Stimulated activated CD8-positive, alpha-beta memory T cell treated with anti-CD3 and anti-CD28 coated beads, Interleukin-15, amount 100 ng/mL, for 4 hours (primary cell): ENCODE measurements at regions not wholly inside any gene's neighbourhood (a gene's known extent, or its start where the extent isn't known, plus 50 kb on each side); places are given as distances from the start of the nearest gene placed in this dataset.
"Not testable (repeated sequence)": the region's sequence is repeated elsewhere in the genome, so short reads cannot be mapped to it uniquely, and the experiment has no call there.

ENCODE experiments used
- DNase-seq, 2 donors: peaks; one replicate each; pipeline ENCODE4 v3.0.0-alpha.2; 2020; ENCODE audit warnings: low read depth in 2 of 2

DNA sequence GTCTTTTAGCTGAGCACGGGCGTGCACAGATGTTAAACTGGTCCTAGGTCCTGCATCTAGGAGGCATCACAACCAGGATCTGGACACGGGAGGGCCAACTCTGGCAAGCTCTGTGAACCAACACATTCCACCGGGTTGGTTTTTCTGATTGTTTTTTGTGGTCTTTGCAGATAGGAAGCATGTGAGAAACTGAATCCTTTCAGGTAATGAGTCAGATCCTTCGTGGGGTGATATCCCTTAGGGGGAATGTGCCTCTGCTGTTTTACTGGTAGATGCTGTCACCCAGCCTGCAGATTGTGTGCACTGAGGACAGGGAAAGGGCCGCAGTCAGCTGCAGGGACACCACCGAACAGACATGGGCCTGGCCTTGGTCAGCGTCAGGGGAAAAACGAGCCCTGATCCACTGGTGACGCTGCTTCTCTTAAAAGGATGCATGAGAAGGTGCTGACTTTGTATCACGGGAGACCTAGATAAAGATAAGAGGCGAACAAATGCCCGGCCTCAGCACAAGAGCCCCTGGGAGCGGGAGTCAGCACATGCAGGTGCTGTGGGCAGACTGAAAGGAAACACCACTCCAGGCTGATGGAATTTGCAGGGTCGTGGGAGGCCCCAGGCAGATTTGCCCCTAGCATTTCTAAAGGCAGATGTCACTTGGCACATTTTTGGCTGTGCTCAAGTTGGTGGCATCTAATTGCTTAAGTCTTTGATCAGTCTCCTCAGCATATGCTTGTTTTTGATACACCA is 51.1 kb downstream of the DOP1B start:
- DNase-seq = no peak

GRCh38 chr21:36208326-36209013 is 51.8 kb downstream of the DOP1B start:
- DNase-seq = no peak

DNA sequence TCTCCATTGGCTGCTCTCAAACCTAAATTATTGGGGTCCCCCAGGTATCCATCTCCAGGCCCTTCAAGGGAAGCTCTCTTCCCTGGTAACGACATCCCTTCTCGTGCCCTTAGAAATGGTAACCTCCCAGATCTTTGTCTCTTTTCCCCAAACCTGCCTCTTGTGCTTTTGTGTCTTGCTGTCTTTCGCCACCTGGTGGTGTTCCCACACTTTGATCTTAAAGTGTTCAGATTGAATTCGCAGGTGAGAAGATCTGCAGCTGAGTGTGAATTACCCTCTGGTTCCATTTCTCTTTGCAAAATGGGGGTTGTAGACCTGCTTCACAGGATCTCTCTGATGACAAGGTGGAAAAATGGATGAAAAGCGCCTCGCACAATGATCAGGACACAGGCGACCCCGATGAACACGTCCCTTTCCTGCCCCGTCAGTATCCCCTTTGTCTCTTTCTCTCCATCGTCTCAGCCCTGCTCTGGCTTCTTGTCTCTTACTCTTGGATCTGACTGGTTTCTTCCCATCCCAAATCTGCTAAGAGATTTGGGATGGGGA is 53.1 kb downstream of the DOP1B start:
- DNase-seq = no peak

GRCh38 chr21:36210779-36211659 is 54.4 kb downstream of the DOP1B start:
- DNase-seq = no peak

GRCh38 chr21:36211660-36212512 is 55.3 kb downstream of the DOP1B start:
- DNase-seq = no peak

DNA sequence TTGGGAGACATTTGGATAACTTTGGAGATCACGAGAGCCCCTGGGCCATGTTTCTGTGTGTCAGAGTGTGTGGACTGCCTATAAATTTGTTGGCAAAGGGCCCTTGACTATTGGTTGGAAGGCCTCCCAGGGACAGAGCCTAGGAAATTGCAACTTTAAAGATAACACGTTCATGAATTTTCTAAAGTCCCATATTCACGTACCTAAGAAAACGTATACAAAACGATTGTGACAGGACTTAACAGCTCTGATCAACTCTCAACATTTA is 55.8 kb downstream of the DOP1B start:
- DNase-seq = no peak

DNA sequence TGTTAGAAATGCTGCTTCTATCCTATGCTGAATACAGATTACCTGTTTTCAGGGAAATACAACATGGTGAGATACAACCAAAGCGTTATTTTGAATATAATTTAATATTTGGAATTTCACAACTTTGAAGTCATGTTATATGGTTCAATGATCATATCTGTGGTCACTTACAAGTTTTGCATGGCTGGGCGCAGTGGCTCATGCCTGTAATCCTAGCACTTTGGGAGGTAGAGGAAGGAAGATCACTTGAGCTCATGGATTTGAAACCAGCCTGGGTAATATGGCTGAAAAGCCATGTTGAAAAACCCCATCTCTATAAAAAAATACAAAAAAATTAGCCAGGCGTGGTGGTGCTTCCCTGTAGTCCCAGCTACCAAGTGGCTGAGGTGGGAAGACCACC is 57.9 kb downstream of the DOP1B start:
- no peak for DNase-seq

DNA sequence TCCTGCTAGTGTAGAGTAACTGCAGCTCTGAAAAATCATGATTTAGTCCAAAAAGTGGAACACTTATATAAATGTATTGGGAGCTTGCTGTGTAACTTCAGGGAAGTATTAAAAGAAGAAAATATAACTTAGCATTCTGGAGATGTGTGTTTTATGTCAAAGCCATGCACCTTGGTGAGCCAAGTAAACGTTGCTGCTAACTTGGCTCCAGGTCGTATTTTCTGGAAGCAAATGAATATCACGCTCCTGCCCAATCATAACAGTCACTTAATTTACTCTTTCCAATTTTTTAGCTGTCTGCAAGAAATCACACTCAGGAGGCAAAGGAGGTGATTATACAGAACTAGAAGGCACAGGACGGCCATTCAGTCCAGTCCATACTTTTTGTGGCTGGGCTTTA is 61.1 kb downstream of the DOP1B start:
- no peak for DNase-seq

GRCh38 chr21:36218691-36219090 is 62.1 kb downstream of the DOP1B start:
- no peak for DNase-seq

DNA sequence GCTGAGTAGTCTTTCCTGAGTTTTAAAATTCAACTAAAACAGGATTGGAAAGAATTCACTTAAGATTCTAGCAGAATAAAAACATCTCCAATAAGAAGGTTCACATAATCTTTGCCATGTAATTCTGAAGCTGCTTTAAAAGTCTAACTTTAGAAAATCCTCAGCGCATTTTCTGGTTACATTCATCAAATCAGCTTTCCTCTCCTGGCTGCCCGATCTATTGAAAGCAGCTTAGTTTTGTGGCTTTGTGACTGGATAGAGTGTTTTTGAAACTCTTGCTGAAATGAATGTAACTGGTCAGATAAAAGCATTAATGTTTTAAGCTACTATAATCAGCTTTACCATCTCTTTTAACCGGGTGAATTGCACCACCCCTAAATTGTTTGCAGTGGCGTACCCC is 66.8 kb downstream of the DOP1B start:
- DNase-seq = no peak

DNA sequence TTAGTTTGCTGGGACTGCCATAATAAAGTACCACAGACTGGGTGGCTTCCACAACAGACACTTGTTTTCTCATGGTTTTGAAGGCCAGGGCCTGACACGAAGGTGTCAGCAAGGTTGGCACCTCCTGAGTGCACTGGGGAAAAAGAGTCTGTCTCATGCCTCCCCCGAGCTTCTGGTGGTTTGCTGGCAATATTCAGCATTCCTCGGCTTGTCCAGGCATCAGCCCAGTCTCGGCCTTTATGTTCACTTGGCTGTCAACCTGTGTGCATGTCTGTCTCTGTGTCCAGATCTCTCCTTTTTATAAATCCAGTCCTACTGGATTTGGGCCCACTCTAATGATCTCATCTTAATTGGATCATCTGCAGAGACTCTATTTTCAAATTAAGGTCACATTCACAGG is 72.6 kb downstream of the DOP1B start:
- DNase-seq = no peak

DNA sequence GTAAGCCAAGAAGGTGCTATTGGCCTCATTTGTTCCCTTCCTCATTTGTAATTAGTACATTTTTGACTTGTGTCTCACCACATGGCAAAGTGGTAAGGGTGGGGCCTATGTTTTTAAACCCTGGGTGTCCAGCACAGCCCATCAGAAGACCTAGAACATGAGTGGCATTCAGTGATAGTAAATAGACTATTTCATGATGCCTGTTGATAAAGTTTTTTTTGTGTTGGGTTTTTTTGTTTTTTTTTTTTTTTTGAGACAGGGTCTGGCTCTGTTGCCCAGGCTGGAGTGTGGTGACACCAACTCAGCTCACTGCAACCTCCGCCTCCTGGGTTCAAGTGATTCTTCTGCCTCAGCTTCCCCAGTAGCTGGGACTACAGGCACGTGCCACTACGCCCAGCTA is 74.8 kb downstream of the DOP1B start:
- DNase-seq = not testable (repeated sequence)

DNA sequence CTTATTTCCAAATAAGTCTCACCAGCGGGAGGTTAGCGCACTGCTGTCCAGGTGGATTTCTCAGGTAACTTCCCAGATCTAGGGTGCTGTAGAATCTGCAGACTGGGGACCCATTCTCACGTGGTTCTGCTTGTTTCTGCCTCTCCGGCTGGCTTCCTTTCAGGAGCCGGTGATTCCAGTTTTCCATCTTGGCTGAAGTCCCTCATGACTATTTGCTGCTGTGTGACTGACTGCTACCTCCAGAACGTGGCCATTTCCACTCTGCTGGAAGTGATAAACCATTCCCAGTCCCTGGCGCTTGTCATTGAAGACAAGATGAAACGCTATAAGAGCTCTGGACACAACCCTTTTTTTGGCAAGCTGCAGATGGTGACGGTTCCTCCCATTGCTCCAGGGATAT is 76.0 kb downstream of the DOP1B start:
- no peak for DNase-seq

DNA sequence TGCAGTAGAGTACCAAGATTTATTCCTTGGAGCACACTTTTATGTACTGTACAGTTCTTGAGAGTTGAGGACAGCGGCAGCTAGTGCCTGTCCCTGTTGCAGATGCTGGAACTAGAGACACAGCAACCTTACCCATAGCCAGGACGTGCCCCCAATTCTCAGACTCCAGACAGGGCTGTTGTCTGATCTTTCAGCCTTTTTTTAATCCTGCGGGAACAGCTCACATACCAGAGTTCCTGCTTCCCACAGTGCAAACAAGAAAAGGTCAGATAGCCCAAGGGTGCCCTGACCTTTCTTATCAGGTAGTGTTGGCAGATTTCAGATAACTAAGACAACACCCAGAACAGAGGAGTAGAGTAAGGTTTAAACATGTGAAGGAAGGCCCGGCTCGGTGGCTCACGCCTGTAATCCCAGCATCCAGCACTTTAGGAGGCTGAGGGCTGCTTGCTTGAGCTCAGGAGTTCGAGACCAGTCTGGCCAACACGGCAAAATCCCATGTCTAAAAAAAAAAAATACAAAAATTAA is 78.5 kb downstream of the DOP1B start:
- no peak for DNase-seq

- no peak for DNase-seq
Measured at GRCh38 chr21:36236052-36236730, 79.6 kb downstream of the DOP1B start.

- no peak for DNase-seq
Measured at GRCh38 chr21:36237441-36237840, 80.8 kb downstream of the DOP1B start.

DNA sequence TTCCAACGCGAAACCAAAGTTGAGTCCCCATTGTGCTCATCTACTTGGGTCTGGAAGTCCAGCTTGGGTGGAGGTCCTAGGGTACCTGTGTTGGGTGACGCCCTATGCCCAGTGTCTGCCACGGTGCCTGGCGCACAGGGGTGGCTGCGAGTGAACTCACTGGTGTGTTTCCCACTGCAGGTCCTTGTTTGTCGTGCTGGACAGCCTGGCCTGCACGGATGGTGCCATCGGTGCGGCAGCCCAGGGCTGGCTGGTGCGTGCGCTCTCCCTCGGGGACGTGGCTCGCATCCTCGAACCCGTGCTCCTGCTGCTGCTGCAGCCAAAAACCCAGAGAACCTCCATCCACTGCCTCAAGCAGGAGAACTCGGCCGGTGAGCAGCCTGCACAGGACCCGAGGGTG is 80.4 kb upstream of the MORC3 start:
- DNase-seq = no peak

DNA sequence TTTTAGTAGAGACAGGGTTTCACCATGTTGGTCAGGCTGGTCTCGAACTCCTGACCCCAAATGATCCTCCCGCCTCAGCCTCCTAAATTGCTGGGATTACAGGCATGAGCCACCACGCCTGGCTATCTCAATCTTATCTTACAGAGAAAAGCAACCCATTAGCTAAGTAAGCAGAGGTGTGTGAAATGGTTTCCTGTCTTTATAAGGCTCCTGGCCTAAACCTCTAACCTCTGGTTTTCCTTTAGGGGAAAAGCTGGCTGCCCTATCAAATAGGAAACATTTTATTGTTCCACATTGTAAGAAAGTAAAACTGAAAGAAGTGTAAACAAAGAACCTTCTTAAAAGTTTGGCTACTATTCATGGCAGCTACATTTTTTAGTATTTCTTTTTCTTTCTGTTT is 78.3 kb upstream of the MORC3 start:
- no peak for DNase-seq

DNA sequence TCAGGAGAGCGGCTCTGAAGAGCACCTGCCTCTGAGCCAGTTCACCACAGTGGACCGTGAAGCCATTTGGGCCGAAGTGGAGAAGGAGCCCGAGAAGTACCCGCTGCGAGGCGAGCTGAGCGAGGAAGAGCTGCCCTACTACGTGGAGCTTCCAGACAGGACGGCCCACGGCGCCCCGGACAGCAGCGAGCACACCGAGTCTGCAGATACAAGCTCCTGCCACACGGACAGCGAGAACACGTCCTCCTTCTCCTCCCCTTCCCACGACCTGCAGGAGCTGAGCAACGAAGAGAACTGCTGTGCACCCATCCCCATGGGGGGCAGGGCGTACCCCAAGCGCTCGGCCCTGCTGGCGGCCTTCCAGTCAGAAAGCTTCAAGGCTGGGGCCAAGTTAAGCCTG is 74.9 kb upstream of the MORC3 start:
- no peak for DNase-seq

- DNase-seq = no peak
Measured at GRCh38 chr21:36245649-36246048, 74.3 kb upstream of the MORC3 start.

DNA sequence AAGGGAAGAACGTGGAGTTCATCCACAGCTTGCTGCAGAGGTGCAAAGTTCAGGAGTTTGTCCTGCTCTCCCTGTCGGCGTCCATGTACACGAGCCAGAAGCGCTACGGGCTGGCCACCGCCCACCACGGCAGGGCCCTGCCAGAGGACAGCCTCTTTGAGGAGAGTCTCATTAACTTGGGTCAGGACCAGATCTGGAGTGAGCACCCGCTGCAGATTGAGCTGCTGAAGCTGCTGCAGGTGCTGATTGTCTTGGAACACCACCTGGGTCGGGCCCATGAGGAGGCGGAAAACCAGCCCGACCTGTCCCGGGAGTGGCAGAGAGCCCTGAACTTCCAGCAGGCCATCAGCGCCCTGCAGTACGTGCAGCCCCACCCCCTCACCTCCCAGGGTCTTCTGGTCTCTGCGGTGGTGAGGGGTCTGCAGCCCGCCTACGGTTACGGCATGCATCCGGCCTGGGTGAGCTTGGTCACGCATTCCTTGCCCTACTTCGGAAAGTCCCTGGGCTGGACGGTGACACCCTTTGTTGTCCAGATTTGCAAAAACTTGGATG is 73.8 kb upstream of the MORC3 start:
- DNase-seq = no peak
